Smooth muscle cell (in vitro differentiated cells): ENCODE measurements at regions not wholly inside any gene's neighbourhood (a gene's known extent, or its start where the extent isn't known, plus 50 kb on each side); places are given as distances from the start of the nearest gene placed in this dataset.

ENCODE experiments used
- DNase-seq: peaks from one replicate; lab custom pipeline; 2025; ENCODE audit not compliant: unreplicated experiment; lab: John Stamatoyannopoulos, UW
- H2AFZ ChIP-seq: fragments of 200-600 bp; sonication (generic); 2 replicates; pipeline ENCODE4 v1.6.0; 2016; ENCODE audit warnings: antibody characterized with exemption, low read depth, mild to moderate bottlenecking
- H3F3A ChIP-seq: fragments of 200-600 bp; sonication (generic); 2 replicates; pipeline ENCODE4 v1.6.0; 2017; ENCODE audit warnings: antibody characterized with exemption, low read depth
- H3K27ac ChIP-seq: fragments of 200-600 bp; sonication (generic); 2 replicates; pipeline ENCODE4 v1.5.1; 2016; ENCODE audit warnings: low read depth, mild to moderate bottlenecking
- H3K27me3 ChIP-seq: fragments of 200-600 bp; sonication (generic); 2 replicates; pipeline ENCODE4 v1.6.1; 2016; ENCODE audit warnings: low read depth, mild to moderate bottlenecking
- H3K36me3 ChIP-seq: fragments of 200-600 bp; sonication (generic); 2 replicates; pipeline ENCODE4 v1.5.1; 2016; ENCODE audit warnings: low read depth
- H3K4me1 ChIP-seq: fragments of 200-600 bp; sonication (generic); 2 replicates; pipeline ENCODE4 v1.5.1; 2016; ENCODE audit warnings: low read depth
- H3K4me2 ChIP-seq: fragments of 200-600 bp; sonication (generic); 2 replicates; pipeline ENCODE4 v1.6.0; 2016; ENCODE audit warnings: mild to moderate bottlenecking
- H3K4me3 ChIP-seq: fragments of 200-600 bp; sonication (generic); 2 replicates; pipeline ENCODE4 v1.5.1; 2016; ENCODE audit warnings: mild to moderate bottlenecking
- H3K79me2 ChIP-seq: fragments of 200-600 bp; sonication (generic); 2 replicates; pipeline ENCODE4 v1.6.0; 2016; ENCODE audit warnings: low read depth, mild to moderate bottlenecking
- H3K9ac ChIP-seq: fragments of 200-600 bp; sonication (generic); 2 replicates; pipeline ENCODE4 v1.6.0; 2016; ENCODE audit warnings: low read depth
- H3K9me3 ChIP-seq: fragments of 200-600 bp; sonication (generic); replicated peaks from 2 replicates; pipeline ENCODE4 v1.5.1; 2016; ENCODE audit warnings: low read depth
- H4K20me1 ChIP-seq: fragments of 200-600 bp; sonication (generic); 2 replicates; pipeline ENCODE4 v1.6.0; 2016; ENCODE audit warnings: low read depth
- WGBS: methylation state at CpG from one replicate; pipeline ENCODE4 v1.1.7; 2016; ENCODE audit warnings: low lambda C conversion rate; 5-methylcytosine and 5-hydroxymethylcytosine counted together
- TF ChIP-seq, protein P1 (sequence below): fragments of 200-600 bp; sonication (generic); IDR thresholded peaks from 2 replicates; pipeline ENCODE4 v1.5.1; 2017; ENCODE audit warnings: borderline replicate concordance, mild to moderate bottlenecking, antibody characterized with exemption; ENCODE audit not compliant: insufficient read depth, poor library complexity, severe bottlenecking

DNA sequence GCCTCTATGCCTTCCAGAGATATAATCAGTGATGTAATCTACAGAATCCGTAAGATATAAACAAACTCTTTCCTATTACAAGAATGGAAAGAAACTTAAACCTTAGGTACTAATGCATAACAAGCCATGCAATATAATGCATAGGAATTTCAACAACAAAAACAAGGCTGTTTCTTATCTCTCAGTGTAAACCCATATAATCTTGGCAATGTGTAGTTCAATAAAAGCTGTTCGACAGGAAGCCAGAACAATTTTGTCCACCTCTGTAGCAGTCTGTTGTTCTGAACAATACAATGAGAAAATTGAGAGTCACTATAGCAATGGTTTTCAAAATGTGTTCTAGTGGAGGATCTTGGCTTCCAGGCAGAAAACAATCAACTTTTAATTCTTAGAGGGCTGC, 111.5 kb upstream of the FREM2 start:
- TF ChIP-seq, protein P1, sequence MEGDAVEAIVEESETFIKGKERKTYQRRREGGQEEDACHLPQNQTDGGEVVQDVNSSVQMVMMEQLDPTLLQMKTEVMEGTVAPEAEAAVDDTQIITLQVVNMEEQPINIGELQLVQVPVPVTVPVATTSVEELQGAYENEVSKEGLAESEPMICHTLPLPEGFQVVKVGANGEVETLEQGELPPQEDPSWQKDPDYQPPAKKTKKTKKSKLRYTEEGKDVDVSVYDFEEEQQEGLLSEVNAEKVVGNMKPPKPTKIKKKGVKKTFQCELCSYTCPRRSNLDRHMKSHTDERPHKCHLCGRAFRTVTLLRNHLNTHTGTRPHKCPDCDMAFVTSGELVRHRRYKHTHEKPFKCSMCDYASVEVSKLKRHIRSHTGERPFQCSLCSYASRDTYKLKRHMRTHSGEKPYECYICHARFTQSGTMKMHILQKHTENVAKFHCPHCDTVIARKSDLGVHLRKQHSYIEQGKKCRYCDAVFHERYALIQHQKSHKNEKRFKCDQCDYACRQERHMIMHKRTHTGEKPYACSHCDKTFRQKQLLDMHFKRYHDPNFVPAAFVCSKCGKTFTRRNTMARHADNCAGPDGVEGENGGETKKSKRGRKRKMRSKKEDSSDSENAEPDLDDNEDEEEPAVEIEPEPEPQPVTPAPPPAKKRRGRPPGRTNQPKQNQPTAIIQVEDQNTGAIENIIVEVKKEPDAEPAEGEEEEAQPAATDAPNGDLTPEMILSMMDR: no peak
- no peak overlapping the region for H2AFZ ChIP-seq
- no peaks in the 10 kb centered on the region for H3K27me3 ChIP-seq
- no peaks in the 10 kb centered on the region for H3K36me3 ChIP-seq
- no peaks in the 10 kb centered on the region for H4K20me1 ChIP-seq
- H3F3A ChIP-seq: no peaks in the 10 kb centered on the region
- 51% methylated on average over 2 of the region's 2 CpGs for WGBS
- peaks cover 3% of the 10 kb centered on the region for H3K9me3 ChIP-seq
- H3K4me3 ChIP-seq: no peak overlapping the region
- H3K9ac ChIP-seq: no peak overlapping the region
- no peak overlapping the region for H3K4me2 ChIP-seq
- H3K4me1 ChIP-seq: no peaks in the 10 kb centered on the region
- no peak overlapping the region for H3K27ac ChIP-seq
- H3K79me2 ChIP-seq: no peaks in the 10 kb centered on the region
- DNase-seq: no peak

DNA sequence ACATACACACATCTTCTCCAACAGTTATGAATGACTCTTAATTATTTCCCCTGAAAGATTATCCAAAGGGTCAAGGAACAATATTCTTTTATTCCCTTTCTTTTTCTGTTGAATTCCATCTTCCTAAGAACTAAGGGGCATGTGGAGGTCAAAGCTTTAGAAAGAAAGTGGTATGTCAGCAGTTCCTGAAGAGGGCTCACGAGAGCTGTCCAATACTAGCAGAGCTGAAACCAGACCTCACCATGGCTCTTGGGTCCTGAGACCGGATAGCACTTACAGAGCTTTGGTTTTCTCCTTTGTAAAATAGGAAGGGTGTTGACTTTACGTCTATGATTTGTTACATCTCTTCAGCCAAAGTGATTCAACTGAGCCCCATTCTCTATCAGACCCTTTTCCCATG, 109.8 kb upstream of the FREM2 start:
- H3F3A ChIP-seq: no peaks in the 10 kb centered on the region
- no peak for DNase-seq
- H3K9me3 ChIP-seq: no peaks in the 10 kb centered on the region
- H3K27ac ChIP-seq: no peak overlapping the region
- no peak overlapping the region for H3K4me3 ChIP-seq
- no peaks in the 10 kb centered on the region for H3K79me2 ChIP-seq
- H4K20me1 ChIP-seq: no peaks in the 10 kb centered on the region
- no peaks in the 10 kb centered on the region for H3K27me3 ChIP-seq
- WGBS: 78% methylated on average over 3 of the region's 3 CpGs
- TF ChIP-seq, protein P1: no peak
- no peak overlapping the region for H2AFZ ChIP-seq
- no peak overlapping the region for H3K9ac ChIP-seq
- H3K4me2 ChIP-seq: no peak overlapping the region
- H3K36me3 ChIP-seq: no peaks in the 10 kb centered on the region
- no peaks in the 10 kb centered on the region for H3K4me1 ChIP-seq

DNA sequence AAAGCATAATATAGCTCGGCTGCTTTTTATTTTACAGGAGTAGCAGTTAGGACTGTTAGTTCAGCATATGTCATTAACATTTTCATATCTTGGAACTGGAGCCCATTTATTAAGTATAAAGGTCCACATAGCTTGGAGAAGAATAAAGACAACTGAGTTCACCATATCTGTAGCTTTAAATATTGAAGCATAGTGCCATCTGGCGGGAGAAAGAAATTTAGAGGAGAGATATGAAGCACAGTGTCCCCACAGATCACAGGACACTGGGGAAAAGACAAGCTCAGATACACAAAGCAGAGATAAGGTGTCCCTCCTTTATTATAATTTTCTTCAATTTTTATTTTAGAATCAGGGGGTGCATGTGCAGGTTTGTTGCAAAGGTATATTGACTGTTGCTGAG, 104.7 kb upstream of the FREM2 start:
- Histone ChIP-seq H3K79me2 (no peaks in the 10 kb centered on the region), H3K4me1 (no peaks in the 10 kb centered on the region), H2AFZ (no peak overlapping the region), H3K9ac (no peak overlapping the region), H3K27me3 (no peaks in the 10 kb centered on the region), H3K4me3 (no peak overlapping the region), H4K20me1 (no peaks in the 10 kb centered on the region), H3K4me2 (no peak overlapping the region), H3K36me3 (no peaks in the 10 kb centered on the region), H3K27ac (no peak overlapping the region), H3F3A (no peaks in the 10 kb centered on the region), H3K9me3 (no peaks in the 10 kb centered on the region)
- WGBS: 16% methylated on average over 2 of the region's 2 CpGs
- TF ChIP-seq, protein P1: peak; percentile 50
- DNase-seq: no peak

DNA sequence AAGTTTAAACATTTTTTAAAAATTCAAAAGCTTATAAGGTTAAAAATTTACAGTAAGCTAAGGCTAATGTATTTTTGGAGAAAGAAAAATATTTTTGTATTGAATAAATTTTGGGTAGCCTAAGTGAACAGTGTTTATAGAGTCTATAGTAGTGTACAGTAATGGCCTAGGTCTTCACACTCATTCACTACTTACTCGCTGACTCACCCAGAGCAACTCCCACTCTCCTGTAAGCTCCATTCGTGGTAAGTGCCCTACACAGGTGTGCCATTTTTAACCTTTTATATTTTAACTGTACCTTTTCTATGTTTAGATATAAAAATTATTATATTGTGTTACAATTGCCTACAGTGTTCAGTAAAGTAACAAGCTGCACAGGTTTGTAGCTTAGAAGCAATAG, 96.6 kb upstream of the FREM2 start:
- H3K9ac ChIP-seq: no peak overlapping the region

More for the DNA sequence above, 96.6 kb upstream of the FREM2 start:
- no peaks in the 10 kb centered on the region for H3K27me3 ChIP-seq
- H3K4me2 ChIP-seq: no peak overlapping the region
- no peaks in the 10 kb centered on the region for H3K9me3 ChIP-seq
- H2AFZ ChIP-seq: no peak overlapping the region
- TF ChIP-seq, protein P1: no peak
- H3K36me3 ChIP-seq: no peaks in the 10 kb centered on the region
- no peak overlapping the region for H3K4me3 ChIP-seq
- H3K27ac ChIP-seq: no peak overlapping the region
- H3K79me2 ChIP-seq: no peaks in the 10 kb centered on the region
- no peak for DNase-seq
- no peaks in the 10 kb centered on the region for H3K4me1 ChIP-seq
- H4K20me1 ChIP-seq: no peaks in the 10 kb centered on the region
- no peaks in the 10 kb centered on the region for H3F3A ChIP-seq
- WGBS: 70% methylated on average over 2 of the region's 2 CpGs
